Smooth muscle cell (in vitro differentiated cells): ENCODE measurements at regions not wholly inside any gene's neighbourhood (a gene's known extent, or its start where the extent isn't known, plus 50 kb on each side); places are given as distances from the start of the nearest gene placed in this dataset.

ENCODE experiments used
- DNase-seq: peaks from one replicate; lab custom pipeline; 2025; ENCODE audit not compliant: unreplicated experiment; lab: John Stamatoyannopoulos, UW
- H2AFZ ChIP-seq: fragments of 200-600 bp; sonication (generic); 2 replicates; pipeline ENCODE4 v1.6.0; 2016; ENCODE audit warnings: antibody characterized with exemption, low read depth, mild to moderate bottlenecking
- H3F3A ChIP-seq: fragments of 200-600 bp; sonication (generic); 2 replicates; pipeline ENCODE4 v1.6.0; 2017; ENCODE audit warnings: antibody characterized with exemption, low read depth
- H3K27ac ChIP-seq: fragments of 200-600 bp; sonication (generic); 2 replicates; pipeline ENCODE4 v1.5.1; 2016; ENCODE audit warnings: low read depth, mild to moderate bottlenecking
- H3K27me3 ChIP-seq: fragments of 200-600 bp; sonication (generic); 2 replicates; pipeline ENCODE4 v1.6.1; 2016; ENCODE audit warnings: low read depth, mild to moderate bottlenecking
- H3K36me3 ChIP-seq: fragments of 200-600 bp; sonication (generic); 2 replicates; pipeline ENCODE4 v1.5.1; 2016; ENCODE audit warnings: low read depth
- H3K4me1 ChIP-seq: fragments of 200-600 bp; sonication (generic); 2 replicates; pipeline ENCODE4 v1.5.1; 2016; ENCODE audit warnings: low read depth
- H3K4me2 ChIP-seq: fragments of 200-600 bp; sonication (generic); 2 replicates; pipeline ENCODE4 v1.6.0; 2016; ENCODE audit warnings: mild to moderate bottlenecking
- H3K4me3 ChIP-seq: fragments of 200-600 bp; sonication (generic); 2 replicates; pipeline ENCODE4 v1.5.1; 2016; ENCODE audit warnings: mild to moderate bottlenecking
- H3K79me2 ChIP-seq: fragments of 200-600 bp; sonication (generic); 2 replicates; pipeline ENCODE4 v1.6.0; 2016; ENCODE audit warnings: low read depth, mild to moderate bottlenecking
- H3K9ac ChIP-seq: fragments of 200-600 bp; sonication (generic); 2 replicates; pipeline ENCODE4 v1.6.0; 2016; ENCODE audit warnings: low read depth
- H3K9me3 ChIP-seq: fragments of 200-600 bp; sonication (generic); replicated peaks from 2 replicates; pipeline ENCODE4 v1.5.1; 2016; ENCODE audit warnings: low read depth
- H4K20me1 ChIP-seq: fragments of 200-600 bp; sonication (generic); 2 replicates; pipeline ENCODE4 v1.6.0; 2016; ENCODE audit warnings: low read depth
- WGBS: methylation state at CpG from one replicate; pipeline ENCODE4 v1.1.7; 2016; ENCODE audit warnings: low lambda C conversion rate; 5-methylcytosine and 5-hydroxymethylcytosine counted together
- TF ChIP-seq, protein P1 (sequence below): fragments of 200-600 bp; sonication (generic); IDR thresholded peaks from 2 replicates; pipeline ENCODE4 v1.5.1; 2017; ENCODE audit warnings: borderline replicate concordance, mild to moderate bottlenecking, antibody characterized with exemption; ENCODE audit not compliant: insufficient read depth, poor library complexity, severe bottlenecking

DNA sequence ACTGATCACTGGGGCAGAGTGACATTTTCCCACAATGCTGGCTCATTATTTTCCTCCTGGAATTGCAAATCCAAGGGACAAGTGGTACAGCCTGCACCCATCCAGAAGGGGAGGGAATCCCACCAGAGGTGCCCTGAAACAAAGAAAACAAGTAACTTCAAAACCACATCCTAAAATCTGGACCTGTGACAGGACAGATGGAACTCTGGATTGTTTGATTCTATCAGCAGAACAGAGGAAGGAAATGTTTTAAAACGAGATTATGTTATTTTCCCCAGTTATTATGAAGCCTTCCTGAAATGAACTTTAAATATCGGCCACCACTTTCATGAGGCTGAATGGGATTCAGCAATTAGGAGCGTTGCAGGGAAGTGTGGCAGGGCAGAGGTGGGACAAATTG is 62.2 kb upstream of the ECHDC3 start:
- no peak for DNase-seq
- 83% methylated on average over 3 of the region's 3 CpGs for WGBS

DNA sequence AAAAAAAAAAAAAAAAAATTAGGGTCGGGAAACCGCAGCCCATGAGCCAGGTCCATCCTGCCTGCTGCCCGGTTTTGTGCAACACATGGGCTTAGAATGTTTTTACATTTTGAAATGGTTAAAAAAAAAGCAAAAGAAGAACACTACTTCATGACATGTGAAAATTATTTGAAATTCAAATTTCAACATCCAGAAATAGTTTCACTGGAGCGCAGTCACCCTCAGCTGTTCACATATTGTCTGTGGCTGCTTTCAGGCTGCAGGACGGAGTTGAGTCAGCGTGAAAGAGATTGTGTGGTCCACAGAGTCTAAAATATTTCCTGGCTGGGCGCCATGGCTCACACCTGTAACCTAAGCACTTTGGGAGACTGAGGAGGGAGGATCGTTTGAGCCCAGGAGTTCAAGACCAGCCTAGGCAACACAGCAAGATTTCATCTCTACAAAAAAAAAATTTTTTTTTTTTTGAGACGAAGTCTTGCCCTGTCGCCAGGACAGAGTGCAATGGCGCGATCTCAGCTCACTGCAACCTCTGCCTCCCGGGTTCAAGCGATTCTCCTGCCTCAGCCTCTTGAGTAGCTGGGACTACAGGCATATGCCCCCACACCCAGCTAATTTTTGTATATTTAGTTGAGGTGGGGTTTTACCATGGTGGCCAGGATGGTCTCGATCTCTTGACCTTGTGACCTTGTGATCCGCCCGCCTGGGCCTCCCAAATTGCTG is 63.9 kb upstream of the ECHDC3 start:
- Histone ChIP-seq H2AFZ (no peak overlapping the region), H3K9ac (no peak overlapping the region), H3K4me2 (no peak overlapping the region), H3K79me2 (no peaks in the 10 kb centered on the region), H3F3A (no peaks in the 10 kb centered on the region), H3K36me3 (no peaks in the 10 kb centered on the region), H3K27me3 (no peaks in the 10 kb centered on the region), H3K4me1 (peaks cover 4% of the 10 kb centered on the region), H3K4me3 (no peak overlapping the region), H3K27ac (no peak overlapping the region), H4K20me1 (no peaks in the 10 kb centered on the region), H3K9me3 (no peaks in the 10 kb centered on the region)
- TF ChIP-seq, protein P1, sequence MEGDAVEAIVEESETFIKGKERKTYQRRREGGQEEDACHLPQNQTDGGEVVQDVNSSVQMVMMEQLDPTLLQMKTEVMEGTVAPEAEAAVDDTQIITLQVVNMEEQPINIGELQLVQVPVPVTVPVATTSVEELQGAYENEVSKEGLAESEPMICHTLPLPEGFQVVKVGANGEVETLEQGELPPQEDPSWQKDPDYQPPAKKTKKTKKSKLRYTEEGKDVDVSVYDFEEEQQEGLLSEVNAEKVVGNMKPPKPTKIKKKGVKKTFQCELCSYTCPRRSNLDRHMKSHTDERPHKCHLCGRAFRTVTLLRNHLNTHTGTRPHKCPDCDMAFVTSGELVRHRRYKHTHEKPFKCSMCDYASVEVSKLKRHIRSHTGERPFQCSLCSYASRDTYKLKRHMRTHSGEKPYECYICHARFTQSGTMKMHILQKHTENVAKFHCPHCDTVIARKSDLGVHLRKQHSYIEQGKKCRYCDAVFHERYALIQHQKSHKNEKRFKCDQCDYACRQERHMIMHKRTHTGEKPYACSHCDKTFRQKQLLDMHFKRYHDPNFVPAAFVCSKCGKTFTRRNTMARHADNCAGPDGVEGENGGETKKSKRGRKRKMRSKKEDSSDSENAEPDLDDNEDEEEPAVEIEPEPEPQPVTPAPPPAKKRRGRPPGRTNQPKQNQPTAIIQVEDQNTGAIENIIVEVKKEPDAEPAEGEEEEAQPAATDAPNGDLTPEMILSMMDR: no peak
- DNase-seq: no peak
- WGBS: 88% methylated on average over 17 of the region's 17 CpGs

More for the DNA sequence above, 62.2 kb upstream of the ECHDC3 start:
- Histone ChIP-seq H4K20me1 (no peaks in the 10 kb centered on the region), H3K27ac (no peak overlapping the region), H3F3A (peaks cover 1% of the 10 kb centered on the region), H3K79me2 (no peaks in the 10 kb centered on the region), H3K4me2 (no peak overlapping the region), H3K27me3 (no peaks in the 10 kb centered on the region), H3K36me3 (no peaks in the 10 kb centered on the region), H3K9me3 (no peaks in the 10 kb centered on the region), H3K4me1 (peaks cover 13% of the 10 kb centered on the region), H3K9ac (no peak overlapping the region), H2AFZ (no peak overlapping the region), H3K4me3 (no peak overlapping the region)
- TF ChIP-seq, protein P1: no peak

DNA sequence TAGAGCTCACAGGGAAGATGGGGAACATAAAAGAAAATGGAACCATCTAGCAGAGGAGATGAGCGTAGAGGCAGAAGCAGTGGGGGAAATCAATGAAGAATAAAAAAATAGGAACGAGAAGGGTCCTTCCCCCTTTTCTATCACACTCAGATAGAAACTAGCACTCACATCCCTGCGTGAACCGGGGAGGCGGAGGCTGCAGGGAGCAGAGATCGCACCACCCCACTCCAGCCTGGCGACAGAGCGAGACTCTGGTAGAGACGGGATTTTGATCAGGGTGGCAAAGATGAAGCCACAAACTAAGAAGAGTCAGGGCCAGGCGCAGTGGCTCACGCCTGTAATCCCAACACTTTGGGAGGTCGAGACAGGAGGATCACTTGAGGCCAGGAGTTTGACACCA is 64.7 kb upstream of the ECHDC3 start:
- Histone ChIP-seq H3K4me2 (no peak overlapping the region), H3K4me3 (no peak overlapping the region), H3K9ac (no peak overlapping the region), H2AFZ (no peak overlapping the region), H3K27ac (no peak overlapping the region), H4K20me1 (no peaks in the 10 kb centered on the region), H3K27me3 (no peaks in the 10 kb centered on the region), H3K36me3 (no peaks in the 10 kb centered on the region), H3F3A (no peaks in the 10 kb centered on the region), H3K79me2 (no peaks in the 10 kb centered on the region), H3K9me3 (no peaks in the 10 kb centered on the region), H3K4me1 (no peaks in the 10 kb centered on the region)
- TF ChIP-seq, protein P1: no peak
- DNase-seq: no peak
- WGBS: 89% methylated on average over 12 of the region's 12 CpGs
